SH-SY5Y (cell line): ENCODE measurements at regions not wholly inside any gene's neighbourhood (a gene's known extent, or its start where the extent isn't known, plus 50 kb on each side); places are given as distances from the start of the nearest gene placed in this dataset.

ENCODE experiments used
- GATA2 ChIP-seq: IDR thresholded peaks from 2 replicates; pipeline ENCODE4 v1.6.1; 2011; ENCODE audit warnings: mild to moderate bottlenecking, low read depth, low read length
- GATA3 ChIP-seq: IDR thresholded peaks from 2 replicates; pipeline ENCODE4 v1.6.1; 2011; ENCODE audit warnings: low read depth, mild to moderate bottlenecking, low read length, moderate library complexity

- TF ChIP-seq GATA3 (no peak), GATA2 (no peak)
Measured at GRCh38 chr4:116073051-116073450, 959.6 kb upstream of the NDST4 start.

- TF ChIP-seq GATA2 (no peak), GATA3 (no peak)
Measured at GRCh38 chr4:116070283-116070682, 956.9 kb upstream of the NDST4 start.

GRCh38 chr4:116066711-116067245 lies 953.4 kb upstream of the NDST4 start:
- TF ChIP-seq GATA2 (no peak), GATA3 (no peak)

DNA sequence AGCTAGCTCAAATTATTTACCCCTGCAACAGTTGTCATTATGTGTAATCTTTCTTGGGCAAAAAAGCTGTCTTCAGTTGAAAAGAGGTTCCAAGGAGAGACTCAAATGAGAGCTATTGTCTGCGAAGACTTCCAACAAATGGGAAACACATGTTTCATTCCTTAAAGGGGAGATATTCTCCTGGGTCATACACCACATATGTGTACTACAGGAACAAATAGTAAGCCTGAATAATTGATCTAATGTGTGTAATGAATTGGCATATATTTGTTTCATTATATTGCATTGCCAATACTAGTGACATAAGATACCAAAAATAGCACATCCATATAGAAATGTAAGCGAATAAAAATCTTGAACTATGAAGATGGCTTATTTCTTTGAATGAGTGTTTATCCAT lies 950.9 kb upstream of the NDST4 start:
- TF ChIP-seq GATA2 = no peak
- TF ChIP-seq GATA3 = no peak

DNA sequence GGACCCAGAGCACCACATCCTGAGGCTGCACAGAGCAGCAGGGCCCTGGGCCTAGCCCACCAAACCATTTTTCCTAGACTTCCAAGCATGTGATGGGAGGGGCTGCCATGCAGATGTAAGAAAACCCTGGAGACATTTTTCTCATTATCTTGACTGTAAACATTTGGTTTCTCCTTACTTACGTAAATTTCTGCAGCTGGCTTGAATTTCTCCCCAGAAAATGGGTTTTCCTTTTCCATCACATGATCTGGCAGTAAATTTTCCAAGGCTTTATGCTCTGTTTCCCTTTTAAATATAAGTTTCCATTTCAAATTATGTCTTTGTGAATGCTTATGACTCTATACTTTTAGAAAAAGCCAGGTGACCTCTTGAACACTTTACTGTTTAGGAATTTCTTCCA lies 945.9 kb upstream of the NDST4 start:
- TF ChIP-seq GATA2 (no peak), GATA3 (no peak)

- TF ChIP-seq GATA2 (no peak), GATA3 (no peak)
Measured at GRCh38 chr4:116058129-116058528, 944.7 kb upstream of the NDST4 start.

DNA sequence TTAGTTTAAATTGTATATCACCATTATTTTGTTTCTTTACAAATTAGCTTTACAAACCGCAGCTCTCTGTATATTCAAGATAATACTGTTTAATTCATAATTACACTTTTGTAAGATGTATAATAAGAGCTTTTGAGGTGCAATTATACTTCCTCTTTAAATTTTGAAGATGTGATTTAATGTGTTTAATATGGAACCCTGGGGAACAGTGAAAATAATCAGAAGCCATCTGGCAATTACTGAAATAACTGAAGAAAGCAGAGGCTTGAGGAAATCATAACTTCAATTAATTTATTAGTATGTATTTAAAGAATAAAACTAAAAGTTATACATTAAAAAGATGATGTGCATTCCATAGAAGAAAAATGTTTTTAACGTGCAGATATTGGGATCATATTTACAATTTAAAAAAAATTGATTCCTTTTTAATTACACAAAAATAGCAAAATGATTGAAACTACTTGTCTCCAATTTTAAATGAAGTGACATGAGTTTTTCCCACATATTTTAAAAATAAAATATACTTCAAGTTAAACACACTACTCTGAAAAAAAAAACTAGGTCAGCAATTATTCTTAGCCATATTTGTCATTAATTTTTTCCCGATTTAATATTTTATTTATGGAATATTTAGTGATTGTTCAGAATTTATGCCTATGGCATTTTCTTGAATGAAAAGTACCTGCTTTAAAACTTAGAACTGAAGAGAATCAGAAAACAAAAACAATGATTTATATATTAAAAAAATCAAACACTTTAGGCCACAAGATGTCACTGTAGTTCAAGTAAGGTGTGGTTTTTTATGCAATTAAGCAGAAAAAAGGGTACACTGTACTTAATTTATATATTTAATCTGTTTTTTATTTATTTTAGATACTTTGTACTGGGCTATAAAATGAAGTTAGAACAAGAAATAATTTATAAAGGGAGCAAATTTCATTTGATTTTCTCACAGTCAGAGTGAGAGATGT lies 942.7 kb upstream of the NDST4 start:
- no peak for TF ChIP-seq GATA2
- TF ChIP-seq GATA3 = no peak

DNA sequence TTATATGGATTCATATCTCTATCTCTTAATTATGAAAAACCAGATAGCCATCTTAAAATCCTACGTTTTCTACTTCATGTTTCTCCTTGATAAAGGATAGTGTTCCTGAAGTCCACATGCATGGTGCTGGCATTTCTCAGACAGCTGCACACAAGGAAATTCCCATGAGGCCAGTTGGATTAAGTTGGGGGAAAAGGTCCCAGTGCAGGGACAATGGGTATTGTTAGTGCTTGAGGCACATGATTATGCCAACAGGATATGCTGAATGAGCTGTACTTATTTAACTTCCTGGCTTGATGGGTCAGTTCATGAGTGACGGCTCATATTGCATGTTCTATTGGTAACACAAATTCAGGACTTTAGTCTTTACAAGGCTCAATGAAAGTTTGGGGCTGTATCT lies 913.9 kb upstream of the NDST4 start:
- TF ChIP-seq GATA3 (no peak), GATA2 (no peak)

- no peak for TF ChIP-seq GATA3
- no peak for TF ChIP-seq GATA2
Measured at GRCh38 chr4:116024954-116025708, 911.7 kb upstream of the NDST4 start.

DNA sequence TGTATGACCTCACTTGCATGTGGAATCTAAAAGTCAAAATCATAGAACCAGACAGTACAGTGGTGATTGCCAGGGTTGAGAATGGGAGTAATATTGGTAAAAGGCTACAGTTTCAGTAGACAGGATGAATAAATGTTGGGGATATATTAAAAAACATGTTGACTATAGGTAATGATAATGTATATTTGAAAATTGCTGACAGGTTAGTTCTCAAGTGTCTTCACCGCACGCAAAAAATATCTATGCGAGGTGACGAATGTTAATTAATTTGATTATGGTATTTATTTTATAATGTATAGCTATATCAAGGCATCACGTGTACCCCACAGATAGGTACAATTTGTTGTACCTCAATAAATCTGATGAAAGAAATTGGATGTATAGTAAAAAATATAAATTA lies 909.6 kb upstream of the NDST4 start:
- TF ChIP-seq GATA3 = no peak
- no peak for TF ChIP-seq GATA2

DNA sequence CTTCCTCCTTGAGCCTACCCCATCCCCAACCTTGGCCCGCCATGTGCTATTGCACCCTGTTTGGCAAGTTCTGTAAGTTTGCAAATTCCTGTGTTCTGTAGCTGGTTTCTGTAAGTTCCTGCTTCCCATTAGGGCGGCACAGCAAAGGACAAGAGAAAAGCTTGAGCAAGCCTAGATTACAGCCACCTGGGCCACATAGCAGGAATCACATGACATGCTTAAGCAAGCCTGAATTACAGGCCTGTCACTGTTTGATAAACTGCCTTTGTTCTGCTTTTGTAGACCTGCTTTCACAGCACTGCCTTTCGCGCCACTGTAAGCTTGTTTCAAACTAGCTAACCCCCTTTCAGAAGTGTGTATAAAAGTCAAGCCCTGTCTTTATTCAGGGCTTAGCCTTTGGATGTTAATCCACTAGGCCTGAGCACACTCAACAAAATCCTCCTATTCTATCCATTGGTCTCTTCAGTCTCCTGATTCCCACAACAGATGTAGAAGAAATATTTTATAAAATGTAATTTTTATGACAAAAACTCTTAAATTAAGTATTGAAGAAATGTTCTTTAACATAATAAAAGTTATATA lies 906.8 kb upstream of the NDST4 start:
- TF ChIP-seq GATA2 (no peak), GATA3 (no peak)

DNA sequence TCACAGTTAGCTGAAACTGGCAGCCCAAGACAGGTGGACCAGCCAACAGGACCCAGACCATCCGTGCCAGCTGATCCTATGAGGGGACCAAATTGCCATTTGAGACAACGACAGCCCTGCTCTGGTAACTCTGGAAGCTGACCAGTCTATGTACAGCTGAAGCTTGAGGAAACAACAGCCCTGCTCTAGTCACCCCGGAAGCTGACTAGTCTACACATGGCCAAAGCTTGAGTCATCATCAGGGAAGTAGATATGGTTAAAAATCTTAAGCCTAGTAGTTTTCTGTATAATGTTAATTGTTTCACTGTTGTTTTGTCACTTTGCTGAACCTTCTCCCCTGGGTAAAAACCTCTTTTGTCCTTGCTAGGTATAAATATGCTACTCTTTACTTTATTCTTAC lies 905.4 kb upstream of the NDST4 start:
- TF ChIP-seq GATA2 (no peak), GATA3 (no peak)

DNA sequence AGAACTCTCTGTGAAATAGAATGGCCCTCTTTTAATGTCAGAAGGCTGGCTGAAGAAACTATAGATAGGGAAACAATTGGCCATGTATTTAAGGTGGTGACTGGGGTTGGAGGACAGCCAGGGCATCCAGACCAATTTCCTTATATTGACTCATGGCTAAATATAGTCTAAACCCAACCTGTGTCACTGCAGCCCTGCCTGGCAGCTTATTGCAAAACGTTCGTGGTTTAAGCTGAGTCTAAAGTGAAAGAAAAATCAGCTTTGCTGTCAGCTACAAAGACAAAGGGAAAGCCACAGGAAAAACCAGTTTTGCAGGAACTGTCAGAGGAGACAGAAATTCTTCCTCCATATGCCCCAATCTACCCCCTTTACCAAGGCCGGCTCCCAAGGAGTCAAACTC lies 902.8 kb upstream of the NDST4 start:
- TF ChIP-seq GATA2 (no peak), GATA3 (no peak)

DNA sequence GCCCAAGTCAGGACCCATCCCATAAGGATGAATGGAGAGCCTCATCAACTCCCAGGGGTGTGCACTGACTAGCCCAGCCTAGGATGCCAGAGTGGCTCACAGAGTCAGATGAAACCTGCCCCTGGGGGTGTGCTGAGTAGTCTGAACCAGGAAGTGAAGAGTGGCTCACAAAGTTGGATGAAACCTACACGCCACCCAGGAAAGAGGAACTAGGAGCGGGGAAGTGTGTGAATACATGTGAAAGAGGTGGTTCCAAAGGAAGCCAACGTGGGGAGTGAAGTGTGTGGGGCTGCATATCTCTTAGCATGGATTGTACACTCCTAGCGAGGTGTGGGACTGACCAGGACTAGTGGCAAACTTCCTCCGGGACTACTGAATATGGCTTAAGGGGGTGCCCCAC lies 902.1 kb upstream of the NDST4 start:
- no peak for TF ChIP-seq GATA3
- TF ChIP-seq GATA2 = no peak

DNA sequence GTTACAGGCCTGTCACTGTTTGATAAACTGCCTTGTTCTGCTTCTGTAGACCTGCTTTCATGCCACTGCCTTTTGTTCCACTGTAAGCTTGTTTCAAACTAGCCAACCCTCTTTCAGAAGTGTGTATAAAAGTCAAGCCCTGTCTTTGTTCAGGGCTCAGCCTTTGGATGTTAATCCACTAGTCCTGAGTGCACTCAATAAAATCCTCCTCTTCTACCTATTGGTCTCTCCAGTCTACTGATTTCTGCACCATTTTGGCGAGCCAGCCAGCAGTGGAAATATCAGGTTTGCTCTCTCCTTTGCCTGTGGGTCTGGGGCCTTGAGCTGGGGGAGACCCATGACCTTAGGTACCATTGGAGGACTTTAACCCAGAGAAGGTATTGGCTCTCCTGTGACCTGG lies 901.6 kb upstream of the NDST4 start:
- TF ChIP-seq GATA2 = no peak
- TF ChIP-seq GATA3 = no peak
